ENCODE measurements at regions not wholly inside any gene's neighbourhood (a gene's known extent, or its start where the extent isn't known, plus 50 kb on each side); places are given as distances from the start of the nearest gene placed in this dataset.

DNA sequence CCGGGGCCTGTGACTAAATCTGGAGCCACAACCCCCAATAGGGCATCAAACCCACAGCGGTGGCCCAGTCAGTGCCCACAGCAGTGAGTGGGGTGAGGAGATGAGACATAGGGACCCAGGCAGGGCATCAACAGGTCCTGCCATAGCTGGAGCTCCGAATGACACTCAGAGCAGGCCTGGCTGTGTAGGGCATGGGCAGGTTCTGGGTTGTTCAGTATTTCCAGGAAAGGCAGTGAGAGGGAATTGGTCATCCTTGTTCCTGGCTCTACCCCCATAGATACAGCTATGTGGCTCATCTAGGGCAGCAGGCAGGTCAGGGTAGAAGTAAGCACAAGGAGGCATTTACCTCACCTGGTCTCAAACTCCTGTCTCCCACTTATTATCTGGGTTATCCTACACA lies 126.6 kb downstream of the BUD13 start:
- Histone ChIP-seq H3K9me3 (peaks cover 0 to 2% of the 10 kb centered on the region in 2 donors), H3K27ac (no peak overlapping the region), H3K36me3 (no peaks in the 10 kb centered on the region), H3K4me1 (no peaks in the 10 kb centered on the region), H3K4me3 (no peak overlapping the region), H3K27me3 (peaks cover 0 to 37% of the 10 kb centered on the region in 2 donors)
- ATAC-seq (no peak), DNase-seq (no peak)
- TF ChIP-seq, protein P1, sequence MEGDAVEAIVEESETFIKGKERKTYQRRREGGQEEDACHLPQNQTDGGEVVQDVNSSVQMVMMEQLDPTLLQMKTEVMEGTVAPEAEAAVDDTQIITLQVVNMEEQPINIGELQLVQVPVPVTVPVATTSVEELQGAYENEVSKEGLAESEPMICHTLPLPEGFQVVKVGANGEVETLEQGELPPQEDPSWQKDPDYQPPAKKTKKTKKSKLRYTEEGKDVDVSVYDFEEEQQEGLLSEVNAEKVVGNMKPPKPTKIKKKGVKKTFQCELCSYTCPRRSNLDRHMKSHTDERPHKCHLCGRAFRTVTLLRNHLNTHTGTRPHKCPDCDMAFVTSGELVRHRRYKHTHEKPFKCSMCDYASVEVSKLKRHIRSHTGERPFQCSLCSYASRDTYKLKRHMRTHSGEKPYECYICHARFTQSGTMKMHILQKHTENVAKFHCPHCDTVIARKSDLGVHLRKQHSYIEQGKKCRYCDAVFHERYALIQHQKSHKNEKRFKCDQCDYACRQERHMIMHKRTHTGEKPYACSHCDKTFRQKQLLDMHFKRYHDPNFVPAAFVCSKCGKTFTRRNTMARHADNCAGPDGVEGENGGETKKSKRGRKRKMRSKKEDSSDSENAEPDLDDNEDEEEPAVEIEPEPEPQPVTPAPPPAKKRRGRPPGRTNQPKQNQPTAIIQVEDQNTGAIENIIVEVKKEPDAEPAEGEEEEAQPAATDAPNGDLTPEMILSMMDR (IDR thresholded peaks at IDR 0.05), result no peak
- intact Hi-C loops (cut with DNase I), result no loop called here

DNA sequence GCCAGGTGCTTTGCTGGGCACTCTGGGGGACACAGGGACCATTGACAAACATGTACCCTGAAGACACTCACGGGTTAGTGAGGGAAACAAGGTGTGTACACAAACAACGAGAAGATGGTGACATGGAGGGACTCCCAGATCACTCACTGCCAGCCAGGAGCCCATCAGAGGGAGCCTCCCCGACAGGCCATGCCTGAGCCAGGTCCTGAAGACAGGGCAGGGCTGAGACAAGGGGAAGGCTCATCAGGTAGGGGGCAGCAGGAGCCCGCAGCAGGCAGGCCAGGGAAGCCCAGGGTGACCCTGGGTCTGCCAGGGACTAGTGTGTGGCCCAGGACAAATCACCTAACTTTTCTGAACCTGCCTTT lies 127.9 kb downstream of the BUD13 start:
- Histone ChIP-seq H3K27ac (no peak overlapping the region), H3K4me3 (no peak overlapping the region), H3K27me3 (peaks cover 0 to 39% of the 10 kb centered on the region in 2 donors), H3K36me3 (no peaks in the 10 kb centered on the region), H3K4me1 (no peaks in the 10 kb centered on the region), H3K9me3 (peaks cover 0 to 2% of the 10 kb centered on the region in 2 donors)
- DNase-seq (no peak), ATAC-seq (no peak)
- intact Hi-C loops (cut with DNase I), result no loop called here
- TF ChIP-seq, protein P1 (IDR thresholded peaks at IDR 0.05), result no peak

DNA sequence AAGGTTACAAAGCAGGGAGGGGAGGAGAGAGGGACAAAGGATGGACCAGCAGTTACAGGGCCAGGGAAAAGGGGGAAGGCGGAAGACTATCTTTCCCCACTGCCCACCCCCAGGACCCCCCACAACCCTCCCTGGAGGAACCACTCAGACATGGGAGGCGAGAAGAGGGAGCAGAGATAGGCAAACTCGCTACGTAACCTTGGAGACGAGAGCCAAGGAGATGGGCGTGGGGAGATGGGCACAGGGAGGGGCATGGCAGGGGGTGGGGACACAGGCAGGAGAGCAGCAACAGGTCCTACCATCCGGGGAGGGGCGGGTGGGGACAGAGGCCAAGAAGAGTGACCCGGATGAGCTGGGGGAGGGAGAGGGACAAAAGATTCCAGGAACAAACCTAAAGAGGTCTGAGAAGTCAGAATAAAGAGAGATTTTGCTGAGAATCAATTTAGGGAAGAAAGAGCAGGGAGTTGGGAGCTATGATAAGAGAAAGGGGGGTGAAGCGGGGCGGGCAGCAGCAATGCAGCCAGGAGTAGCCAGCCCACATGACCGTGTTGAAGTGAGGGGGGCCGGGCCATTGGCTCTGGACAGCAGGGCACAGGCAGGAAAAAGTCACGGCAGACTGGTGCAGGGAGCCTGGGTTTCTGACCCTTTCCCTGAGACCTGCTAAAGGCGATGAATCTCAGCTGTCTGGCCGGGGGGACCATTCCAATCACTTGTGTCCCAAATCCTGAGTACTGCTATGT lies 128.4 kb downstream of the BUD13 start:
- intact Hi-C loops (cut with DNase I), result no loop called here
- H3K4me1 ChIP-seq, result no peaks in the 10 kb centered on the region
- no peak overlapping the region for H3K27ac ChIP-seq
- ATAC-seq, result no peak
- H3K4me3 ChIP-seq, result no peak overlapping the region
- DNase-seq, result no peak
- H3K27me3 ChIP-seq, result peaks cover 0 to 39% of the 10 kb centered on the region in 2 donors
- peaks cover 0 to 2% of the 10 kb centered on the region in 2 donors for H3K9me3 ChIP-seq
- TF ChIP-seq, protein P1 (IDR thresholded peaks at IDR 0.05), result no peak
- H3K36me3 ChIP-seq, result no peaks in the 10 kb centered on the region

DNA sequence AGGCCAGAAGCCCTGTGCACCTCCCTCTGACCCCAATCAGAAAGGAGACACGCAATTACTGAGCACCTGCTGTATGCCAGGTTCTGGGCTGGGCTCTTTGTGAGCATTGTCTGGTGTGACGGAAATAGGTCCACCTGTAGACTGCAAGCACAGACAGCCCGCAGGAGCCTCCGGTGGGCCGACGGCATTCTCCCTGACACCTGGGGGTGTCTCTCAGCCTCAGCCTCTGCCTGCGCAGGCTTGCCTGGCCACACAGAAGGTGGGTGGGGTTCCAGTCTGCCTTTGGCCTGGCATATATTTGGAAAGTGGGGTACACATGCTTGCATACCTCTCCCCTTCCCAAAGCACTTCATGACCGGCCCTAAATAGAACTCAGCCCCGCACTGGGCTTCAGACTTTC lies 129.3 kb downstream of the BUD13 start:
- Histone ChIP-seq H3K36me3 (no peaks in the 10 kb centered on the region), H3K4me1 (no peaks in the 10 kb centered on the region), H3K27ac (no peak overlapping the region), H3K4me3 (no peak overlapping the region), H3K9me3 (peaks cover 0 to 2% of the 10 kb centered on the region in 2 donors), H3K27me3 (peaks cover 0 to 30% of the 10 kb centered on the region in 2 donors)
- DNase-seq, result no peak
- ATAC-seq, result no peak
- intact Hi-C loops (cut with DNase I), result no loop called here
- TF ChIP-seq, protein P1 (IDR thresholded peaks at IDR 0.05), result no peak

DNA sequence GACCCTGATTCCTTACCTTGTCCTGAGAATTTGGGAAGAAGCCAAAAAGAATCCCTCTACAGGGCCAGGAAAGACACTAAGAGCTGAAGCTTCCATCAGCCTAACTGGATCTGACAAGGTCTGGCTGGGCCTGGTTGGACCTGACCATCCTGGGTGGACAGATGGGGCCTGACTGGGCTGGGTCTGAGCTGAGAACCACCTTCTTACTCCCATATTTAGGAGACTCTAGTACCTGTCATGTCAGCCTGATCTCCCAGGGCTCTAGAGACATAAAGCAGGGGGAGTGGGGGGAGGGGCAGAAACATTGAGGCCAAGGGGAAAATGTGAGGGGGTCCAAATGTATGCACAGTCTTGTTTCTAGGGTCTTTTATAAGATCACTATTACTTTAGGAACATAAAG lies 129.9 kb downstream of the BUD13 start:
- peaks cover 0 to 26% of the 10 kb centered on the region in 2 donors for H3K27me3 ChIP-seq
- no peak overlapping the region for H3K4me3 ChIP-seq

More for the DNA sequence above, 129.9 kb downstream of the BUD13 start:
- TF ChIP-seq, protein P1 (IDR thresholded peaks at IDR 0.05), result no peak
- Histone ChIP-seq H3K27ac (no peak overlapping the region), H3K4me1 (no peaks in the 10 kb centered on the region), H3K9me3 (peaks cover 0 to 2% of the 10 kb centered on the region in 2 donors), H3K36me3 (no peaks in the 10 kb centered on the region)
- DNase-seq (no peak), ATAC-seq (no peak)
- intact Hi-C loops (cut with DNase I), result no loop called here
